ENCODE measurements at regions not wholly inside any gene's neighbourhood (a gene's known extent, or its start where the extent isn't known, plus 50 kb on each side); places are given as distances from the start of the nearest gene placed in this dataset.

DNA sequence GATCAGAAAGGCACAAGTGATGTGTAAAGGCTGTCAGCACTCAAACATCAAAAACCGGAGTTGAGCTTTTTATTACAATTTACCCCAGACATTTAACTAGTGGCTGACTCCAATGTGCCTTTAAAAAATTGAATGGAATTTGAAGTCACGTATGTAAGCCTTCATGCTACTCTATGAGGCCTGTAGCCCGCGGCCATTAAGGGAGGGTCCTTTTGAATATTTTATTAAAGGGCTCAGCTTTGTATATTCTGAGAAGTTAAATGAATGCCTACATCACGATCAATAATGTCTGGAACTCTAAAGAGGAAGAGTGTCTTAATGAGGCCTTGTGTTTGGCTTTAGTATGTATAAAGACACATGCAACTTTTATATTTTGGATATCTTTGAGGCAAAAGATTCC, 916.6 kb upstream of the CELF2 start:
- DNase-seq (ENCODE audit: low read depth) = no peak

DNA sequence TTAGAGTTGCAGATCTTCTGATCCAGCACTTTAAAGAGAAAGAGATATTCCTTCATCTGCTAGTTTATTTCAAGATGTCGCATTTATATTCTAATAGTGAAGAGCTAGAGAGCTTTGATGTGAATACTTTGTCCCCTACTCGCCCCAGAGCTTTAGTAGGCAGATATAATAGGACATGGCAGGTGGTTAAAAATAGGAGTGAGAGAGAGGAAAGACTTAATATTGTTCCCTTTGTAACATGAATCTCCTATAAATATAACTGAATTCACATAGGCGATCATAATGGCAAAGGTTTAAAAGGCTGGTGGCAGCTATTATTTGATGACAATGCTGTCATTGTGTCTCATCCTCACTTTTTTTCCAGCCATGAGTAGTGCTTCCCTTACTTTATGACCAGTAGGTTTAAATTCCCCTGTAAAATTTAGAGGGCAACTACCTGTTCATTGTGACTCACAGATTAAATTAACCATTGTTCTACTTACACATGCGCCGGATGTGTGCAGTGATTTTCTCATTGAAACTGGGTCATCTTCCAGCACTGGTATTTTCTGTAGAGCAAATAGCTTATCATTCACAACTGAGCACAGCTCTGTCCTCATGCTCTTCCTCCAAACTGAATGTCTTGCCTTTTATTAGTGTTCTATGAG, 906.7 kb upstream of the CELF2 start:
- DNase-seq (ENCODE audit: low read depth) = no peak

DNA sequence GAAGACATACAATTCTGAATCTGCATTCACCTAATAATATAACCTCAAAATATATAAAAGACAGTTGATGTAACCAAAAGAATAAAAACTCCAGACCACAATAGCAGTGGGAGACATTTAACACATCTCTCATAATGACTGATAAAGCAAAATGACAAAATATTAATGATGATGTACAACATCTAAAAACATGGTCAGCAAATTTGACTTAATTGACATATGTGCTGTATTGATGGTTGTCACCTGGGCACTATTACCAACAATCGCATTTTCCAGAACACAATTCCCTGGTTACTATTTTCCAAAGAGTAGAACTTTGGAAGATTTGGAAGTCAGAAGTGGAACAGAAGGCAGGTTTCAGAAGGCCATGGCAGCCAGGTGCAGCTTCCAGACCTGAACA, 899.5 kb upstream of the CELF2 start:
- DNase-seq (ENCODE audit: low read depth) = no peak

DNA sequence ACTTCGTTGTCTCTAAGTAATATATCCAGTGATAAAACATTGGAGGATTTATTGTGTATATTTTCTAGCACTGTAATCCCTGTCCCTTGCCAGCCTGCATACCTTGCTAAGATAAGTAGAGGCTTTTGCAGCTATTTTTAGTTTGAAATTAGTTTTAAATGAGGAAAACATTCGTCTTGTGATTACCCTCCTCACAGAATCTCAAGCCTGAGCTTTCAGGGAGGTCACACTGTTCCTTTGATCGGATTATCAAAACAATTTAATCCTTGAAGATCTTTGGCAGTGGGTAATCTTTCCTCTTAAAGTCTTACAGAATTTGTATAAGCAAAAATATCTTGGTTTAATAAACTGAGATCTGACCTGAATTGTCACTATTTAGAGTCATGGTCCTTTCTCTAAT, 897.0 kb upstream of the CELF2 start:
- DNase-seq (ENCODE audit: low read depth) = no peak

DNA sequence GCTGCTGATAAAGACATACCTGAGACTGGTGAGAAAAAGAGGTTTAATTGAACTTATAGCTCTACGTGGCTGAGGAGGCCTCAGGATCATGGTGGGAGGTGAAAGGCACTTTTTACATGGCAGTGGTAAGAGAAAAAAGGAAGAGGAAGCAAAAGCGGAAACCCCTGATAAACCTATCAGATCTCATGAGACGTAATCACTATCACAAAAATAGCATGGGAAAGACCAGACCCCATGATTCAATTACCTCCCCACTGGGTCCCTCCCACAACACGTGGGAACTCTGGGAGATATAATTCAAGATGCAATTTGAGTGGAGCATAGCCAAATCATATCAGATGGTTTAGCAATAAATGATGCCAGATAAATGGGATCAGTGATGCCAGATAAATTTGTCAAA, 892.0 kb upstream of the CELF2 start:
- no peak for DNase-seq (ENCODE audit: low read depth)

DNA sequence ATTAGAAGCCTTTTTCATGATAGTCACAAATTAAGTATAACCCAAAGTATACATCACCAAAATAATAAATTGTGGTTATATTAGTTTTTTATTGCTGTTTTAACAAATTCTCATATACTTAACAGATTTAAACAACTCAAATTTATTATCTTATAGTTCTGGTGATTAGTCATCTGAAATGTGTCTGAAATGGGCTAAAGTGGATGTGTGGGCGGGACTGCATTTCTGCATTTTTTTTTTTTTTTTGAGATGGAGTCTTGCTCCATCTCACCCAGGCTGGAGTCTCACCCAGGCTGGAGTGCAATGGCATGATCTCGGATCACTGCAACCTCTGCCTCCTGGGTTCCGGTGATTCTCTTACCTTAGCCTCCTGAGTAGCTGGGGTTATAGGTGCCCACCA, 891.5 kb upstream of the CELF2 start:
- DNase-seq (ENCODE audit: low read depth) = no peak

DNA sequence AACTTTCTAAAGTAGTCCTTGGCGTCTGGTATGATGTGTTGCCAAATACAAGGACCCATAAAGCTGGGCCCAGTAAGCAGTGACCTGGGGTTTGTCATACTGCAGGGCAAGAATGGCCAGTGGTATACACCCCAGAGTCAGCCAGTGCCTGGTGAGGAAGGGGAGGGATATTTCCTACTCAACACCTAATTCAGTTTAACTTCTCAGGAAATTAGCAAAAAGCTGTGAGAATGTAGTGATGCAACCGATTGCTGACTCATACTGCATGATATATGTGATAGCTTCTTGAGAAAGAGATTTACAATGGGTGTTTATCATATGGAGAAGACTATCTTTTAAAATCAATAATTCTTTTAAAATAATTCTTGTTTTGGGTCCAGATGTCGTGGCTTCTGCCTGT, 889.3 kb upstream of the CELF2 start:
- DNase-seq (ENCODE audit: low read depth) = no peak

DNA sequence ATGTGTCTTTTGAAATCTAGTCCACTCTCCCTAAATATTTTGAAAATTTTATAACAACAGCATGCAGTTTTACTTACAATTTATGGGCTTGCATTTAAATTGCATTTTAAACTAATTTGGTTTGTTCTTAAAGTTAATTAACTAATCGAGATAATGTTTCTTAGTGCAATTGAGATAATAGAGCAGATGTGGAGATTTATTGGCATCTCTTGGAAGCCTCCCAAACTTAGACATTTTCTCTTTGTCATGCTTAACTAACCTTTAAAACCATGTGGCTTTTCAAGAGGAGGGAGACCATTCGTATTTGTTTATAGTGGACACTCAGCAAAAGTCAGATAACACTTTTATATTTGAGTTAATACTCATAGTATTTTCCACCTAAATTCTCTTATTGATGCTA, 887.0 kb upstream of the CELF2 start:
- no peak for DNase-seq (ENCODE audit: low read depth)

DNA sequence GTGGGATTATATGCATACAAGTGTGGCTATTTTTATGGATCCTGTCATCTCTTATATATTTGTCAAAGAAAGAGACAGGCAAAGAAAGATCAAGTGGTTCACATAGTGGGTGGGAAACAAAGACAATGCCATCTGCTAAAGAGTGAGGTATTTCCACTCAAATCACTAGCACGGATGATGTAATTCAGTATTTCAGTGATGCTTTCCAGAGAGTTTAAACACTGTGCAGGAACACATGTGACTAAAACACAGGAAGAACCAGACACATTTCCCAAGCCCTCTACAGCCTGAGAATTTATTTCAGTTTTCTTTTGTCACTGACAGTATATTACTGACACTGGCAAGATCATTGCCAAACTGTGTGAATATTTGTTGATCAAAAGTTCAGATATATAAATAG, 885.7 kb upstream of the CELF2 start:
- DNase-seq (ENCODE audit: low read depth) = no peak

DNA sequence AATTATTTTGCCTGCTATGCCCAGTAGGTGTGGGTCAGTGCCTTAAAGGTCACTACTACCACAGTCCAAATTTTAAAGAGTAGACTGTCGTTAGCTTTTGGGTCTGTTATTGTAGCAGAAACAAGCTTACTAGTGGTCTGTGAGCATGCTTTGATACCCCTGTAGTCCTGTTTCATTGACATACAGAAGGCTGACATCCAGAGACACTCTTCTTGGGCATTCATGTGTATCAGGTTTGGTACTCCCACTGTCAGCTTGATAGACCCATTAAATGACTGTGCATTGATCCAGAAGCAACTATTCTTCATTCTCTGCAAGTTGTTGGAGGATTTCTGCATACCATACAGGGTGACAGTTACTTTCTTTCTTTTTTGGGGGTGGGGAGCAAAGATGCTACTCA, 884.4 kb upstream of the CELF2 start:
- DNase-seq (ENCODE audit: low read depth) = no peak

DNA sequence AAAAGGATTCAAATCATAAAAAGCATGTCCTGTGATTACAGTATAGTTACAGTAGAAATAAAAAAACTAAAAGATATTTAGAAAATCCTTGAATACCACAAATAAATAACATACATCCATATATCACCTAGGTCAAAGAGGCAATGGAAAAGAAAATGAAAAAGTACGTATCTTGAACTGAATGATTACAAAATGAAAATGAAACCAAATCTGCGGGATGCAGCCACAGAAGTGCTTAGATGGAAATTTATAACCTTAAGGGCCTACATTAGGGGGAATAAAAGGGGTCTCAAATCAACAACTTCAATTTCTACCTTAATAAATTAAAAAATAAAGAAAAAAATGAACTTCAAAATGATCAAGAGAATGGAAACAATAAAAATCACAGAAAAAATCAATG, 879.0 kb upstream of the CELF2 start:
- DNase-seq (ENCODE audit: low read depth) = no peak

DNA sequence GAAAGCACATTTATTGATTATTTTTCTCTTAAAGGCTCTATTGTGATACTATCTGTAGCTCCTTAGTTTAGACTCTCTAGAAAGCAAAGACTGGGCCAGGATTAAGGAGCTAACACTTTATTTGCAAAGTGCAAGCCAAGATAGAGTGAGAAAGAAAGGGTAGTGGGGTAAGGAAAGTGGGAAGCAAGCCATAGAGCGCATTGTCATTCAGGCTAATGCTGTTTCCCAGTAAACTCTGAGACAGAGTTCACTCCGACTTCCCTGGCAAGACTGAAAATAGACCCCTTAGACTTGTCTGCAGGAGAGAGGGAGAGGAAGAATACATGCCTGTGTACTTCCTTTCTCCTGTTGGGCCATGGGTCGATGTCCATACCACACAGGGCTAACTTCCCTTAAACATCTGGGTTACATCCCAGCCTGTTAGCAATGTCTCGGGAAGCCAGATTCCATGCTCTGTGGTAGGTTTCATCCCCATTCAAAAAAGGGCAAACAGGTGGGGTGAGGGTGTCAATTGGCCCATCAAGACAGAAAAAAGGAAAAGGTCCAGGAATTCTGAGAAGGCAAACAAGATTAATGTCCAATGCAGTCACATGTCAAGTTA, 875.8 kb upstream of the CELF2 start:
- DNase-seq (ENCODE audit: low read depth) = no peak

DNA sequence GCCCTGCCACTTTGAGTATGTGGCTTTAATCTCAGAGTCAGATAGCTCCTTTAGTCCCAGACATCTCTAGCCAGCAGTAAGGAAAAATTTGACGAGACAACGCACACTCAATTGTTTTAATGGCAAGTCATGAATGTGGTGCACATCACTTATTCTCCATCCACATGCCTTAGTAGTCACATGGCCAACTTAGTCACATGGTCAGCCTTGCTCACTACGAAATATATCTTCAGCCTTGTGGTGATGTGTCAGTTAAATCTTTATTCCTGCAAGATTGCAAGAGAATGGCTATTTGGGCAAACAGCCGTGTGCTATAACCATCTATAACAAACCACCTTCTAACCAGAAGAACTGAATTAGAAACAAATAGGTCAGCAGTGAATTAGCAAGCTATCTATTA, 871.1 kb upstream of the CELF2 start:
- no peak for DNase-seq (ENCODE audit: low read depth)

DNA sequence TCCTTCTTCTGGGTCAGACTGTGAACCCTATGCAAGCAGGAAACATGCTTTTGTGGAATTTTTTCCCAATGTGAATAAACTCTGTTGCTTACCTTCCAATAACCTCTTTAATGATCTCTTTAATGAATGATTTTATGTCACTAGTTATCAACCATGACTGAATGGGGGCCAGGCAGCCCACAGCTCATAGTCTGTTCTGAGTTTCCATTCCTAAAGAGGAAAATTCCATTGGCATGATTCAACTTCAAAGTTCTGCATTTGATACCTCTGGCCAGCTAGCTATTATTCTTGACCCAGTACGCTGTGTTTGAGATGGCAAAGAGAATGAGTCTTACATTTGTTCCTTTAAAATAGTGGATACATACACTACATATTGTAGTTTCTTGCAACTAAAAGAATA, 867.8 kb upstream of the CELF2 start:
- DNase-seq (ENCODE audit: low read depth) = no peak

DNA sequence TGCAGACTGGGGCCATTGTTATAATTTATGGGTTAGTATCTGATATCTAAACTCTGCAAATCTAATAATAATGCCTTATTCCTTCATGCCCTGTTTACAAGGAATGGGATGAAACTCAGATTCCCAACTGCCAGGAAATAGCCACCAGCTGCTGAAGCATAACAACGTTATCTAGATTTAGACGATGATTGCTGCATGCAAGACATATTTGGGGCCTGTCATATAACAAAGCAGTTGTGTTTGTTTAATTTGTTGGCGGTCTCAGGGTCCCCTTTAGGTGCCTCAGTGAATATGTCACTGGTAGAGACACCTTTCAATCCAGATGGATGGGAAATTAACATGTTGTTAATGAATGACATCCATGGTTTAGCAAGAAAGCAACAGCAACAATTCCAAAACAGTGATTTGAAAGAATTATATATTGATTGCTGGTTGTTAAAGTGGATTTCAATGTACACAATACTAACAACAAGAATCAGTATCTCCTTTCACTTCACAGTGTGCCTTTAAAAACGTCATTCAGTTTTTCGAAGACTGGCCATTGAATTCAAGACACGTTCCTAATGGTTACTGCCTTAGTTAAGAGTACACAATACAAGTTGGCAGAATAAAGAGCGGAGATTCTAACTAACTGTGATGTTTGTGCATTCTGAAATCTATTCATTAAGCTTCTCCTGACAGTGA, 860.6 kb upstream of the CELF2 start:
- no peak for DNase-seq (ENCODE audit: low read depth)

DNA sequence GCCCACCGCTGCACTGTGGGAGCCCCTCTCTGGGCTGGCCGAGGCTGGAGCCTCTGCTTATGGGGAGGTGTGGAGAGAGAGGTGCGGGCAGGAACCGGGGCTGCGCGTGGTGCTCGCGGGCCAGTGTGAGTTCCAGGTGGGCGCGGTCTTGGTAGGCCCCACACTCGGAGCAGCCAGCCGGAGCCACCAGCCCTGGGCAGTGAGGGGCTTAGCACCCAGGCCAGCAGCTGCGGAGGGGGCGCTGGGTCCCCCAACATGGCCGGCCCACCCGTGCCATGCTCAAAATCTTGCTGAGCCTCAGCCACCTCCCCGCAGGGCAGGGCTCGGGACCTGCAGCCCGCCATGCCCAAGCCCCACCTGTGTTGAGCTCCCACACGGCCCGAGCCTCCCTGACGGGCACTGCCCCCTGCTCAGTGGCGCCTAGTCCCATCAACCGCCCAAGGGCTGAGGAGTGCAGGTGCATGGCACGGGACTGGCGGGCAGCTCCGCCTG, 856.8 kb upstream of the CELF2 start:
- DNase-seq (ENCODE audit: low read depth) = no peak

DNA sequence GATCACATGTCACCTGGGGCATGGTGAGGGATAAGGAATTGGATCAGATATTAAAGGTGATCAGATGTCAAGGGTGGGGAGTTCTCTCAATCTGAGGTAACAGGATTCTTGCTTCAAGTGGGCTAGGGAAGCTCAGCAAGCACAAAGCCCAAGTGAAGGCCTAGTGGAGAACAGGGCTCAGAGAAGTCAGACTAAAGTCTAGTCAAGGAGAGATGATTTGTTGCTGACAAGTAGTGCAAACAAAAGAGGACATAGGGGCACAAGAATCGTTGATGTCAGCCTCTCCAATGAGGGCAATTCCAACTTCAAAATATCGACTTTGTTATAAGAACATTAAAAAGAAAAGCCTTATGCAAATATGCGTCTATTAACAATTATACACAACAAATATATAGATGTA, 852.8 kb upstream of the CELF2 start:
- no peak for DNase-seq (ENCODE audit: low read depth)

DNA sequence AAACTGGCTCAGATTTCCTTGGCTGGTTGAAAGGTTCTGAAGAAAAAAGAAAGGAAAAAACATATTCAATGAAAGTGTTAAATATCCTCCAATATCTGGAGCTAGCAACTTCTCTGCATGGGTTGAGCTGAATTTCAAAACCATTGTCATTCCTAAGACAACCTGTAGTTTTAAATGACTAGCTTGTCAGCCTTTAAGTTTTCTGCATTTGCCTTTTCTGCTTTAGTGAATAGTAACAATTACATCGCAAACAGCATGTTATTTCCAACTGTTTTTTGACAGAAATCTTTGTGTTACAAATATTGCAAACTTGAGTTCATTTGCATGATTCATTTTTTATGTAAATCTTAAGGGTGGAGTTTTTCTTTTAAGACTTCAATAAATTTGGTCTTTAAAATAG, 852.3 kb upstream of the CELF2 start:
- DNase-seq (ENCODE audit: low read depth) = no peak

DNA sequence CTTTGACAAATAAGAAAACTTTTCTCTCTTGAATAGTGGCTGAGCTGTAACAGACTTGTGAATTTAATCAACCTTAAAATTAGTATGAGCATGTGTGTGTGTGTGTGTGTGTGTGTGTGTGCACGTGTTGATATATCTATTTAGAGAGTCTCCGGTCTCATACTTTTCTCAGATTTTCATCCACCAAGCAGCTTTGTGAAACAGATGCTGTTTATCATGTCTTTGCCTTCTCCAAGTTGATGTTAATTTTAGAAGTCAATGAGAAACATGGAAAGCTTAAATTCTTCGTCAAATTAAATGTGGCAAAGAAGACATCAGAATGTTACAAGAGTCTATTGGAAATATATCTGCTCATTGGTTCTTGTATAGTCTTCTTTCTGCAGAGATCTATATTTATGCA, 839.2 kb upstream of the CELF2 start:
- no peak for DNase-seq (ENCODE audit: low read depth)

DNA sequence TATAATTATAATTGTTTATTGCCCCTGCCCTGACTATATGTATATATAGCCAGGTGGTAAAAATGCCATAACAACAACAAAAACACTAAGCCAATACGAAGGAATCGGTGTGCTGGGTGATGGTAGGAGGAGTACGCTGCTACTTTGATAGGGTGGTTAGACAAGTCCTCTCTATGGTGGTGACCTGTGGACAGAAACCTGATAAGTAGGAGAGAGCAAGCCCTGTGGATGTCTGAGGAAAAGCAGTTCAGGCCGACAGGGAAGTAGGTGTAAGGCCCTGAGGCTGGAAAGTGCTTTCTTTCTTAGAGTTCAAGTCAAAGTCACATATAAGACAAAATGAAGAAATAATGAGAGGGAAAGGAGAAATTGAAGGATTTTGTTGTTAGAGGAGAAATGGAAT, 823.8 kb upstream of the CELF2 start:
- no peak for DNase-seq (ENCODE audit: low read depth)

DNA sequence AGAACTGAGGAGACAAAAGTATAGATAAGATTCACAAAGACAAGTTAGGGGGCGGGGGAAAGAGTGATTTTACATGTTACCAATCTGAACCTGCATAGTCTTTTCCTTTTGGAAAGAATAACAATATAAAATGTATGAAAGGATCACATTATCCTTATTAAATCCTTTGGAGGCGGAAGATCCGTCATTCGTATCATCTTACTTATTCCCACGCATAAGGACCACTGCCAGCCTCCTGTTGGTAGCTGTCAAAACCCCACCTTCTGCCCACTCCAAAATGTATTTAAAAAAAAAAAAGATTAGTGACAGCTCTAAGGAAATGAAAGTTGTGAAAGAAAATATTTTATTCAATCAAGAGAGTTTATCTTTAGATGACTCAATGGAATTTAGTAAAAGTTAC, 821.0 kb upstream of the CELF2 start:
- DNase-seq (ENCODE audit: low read depth) = no peak

DNA sequence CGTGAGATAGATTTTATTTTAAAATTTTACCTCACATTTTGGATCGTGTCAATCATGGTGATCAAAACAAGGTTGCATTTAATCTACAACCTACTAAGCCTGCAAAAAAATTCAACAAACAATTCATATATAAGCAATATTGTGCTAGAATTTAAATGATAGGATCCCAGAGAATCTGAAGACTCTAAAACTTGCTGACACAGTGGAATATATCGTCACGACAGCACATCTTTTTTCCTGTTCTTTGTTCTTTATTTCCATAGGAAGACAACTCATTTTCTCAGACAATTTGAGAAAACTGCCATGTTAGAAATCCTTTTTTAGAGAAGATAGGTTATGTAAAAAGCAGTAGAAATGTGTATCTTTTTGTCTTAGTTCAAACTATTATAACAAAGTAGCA, 820.2 kb upstream of the CELF2 start:
- DNase-seq (ENCODE audit: low read depth) = no peak

DNA sequence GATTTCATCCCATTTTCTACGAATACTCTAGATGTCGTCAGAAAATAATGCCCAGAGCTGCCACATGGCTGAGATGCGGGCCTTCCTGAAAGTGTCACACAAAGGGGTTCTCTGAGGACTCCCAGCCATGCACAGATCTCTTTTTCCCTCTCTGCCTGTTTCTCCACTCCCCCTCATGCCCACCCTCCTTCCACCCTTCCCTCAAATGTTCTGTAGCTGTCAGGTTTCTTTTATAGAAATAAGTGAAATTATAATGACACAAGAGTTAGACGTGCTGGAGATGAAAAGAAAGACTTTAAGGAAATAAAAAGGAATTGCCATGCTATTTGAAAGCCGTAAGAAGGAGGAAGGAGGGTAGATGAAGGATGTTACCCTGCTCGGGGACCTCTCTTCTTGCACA, 819.3 kb upstream of the CELF2 start:
- no peak for DNase-seq (ENCODE audit: low read depth)

DNA sequence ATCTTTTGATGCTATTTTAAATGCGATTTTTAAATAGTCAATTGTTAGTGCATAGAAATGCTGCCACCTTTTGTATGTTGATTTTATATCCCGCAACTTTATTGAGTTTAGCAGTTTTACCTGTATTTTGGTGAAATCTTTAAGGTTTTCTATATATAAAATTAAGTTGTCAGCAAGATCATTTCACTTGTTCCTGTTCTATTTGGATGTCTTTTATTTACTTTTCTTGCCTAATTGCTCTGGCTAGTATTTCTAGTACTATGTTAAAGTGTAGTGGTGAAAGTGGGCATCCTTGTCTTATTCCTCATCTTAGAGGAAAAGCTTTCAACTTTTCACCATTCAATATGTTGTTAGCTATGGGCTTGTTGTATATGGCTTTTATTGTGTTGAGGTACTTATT, 813.3 kb upstream of the CELF2 start:
- no peak for DNase-seq (ENCODE audit: low read depth)

Data from Daoy (cell line).